Activated T-helper 1 cell treated with anti-CD3 and anti-CD28 coated beads, Interleukin-12 subunit alpha, Interleukin-12 subunit beta, Interleukin-2, Interleukin-4 antibody, amounts not matched to agents 30 ng/mL and 10 ng/mL and 1 ng/mL, durations not matched to agents 14 hours and 24 hours and 36 hours (primary cell): ENCODE measurements at regions not wholly inside any gene's neighbourhood (a gene's known extent, or its start where the extent isn't known, plus 50 kb on each side); places are given as distances from the start of the nearest gene placed in this dataset.

Experiments used
- DNase-seq: peaks from one replicate; pipeline ENCODE4 v3.0.0; 2021; ENCODE audit warnings: low spot score
- H3K27ac Mint-ChIP-seq: one replicate; pipeline ENCODE4 v1.8.0; 2021; ENCODE audit warnings: mild to moderate bottlenecking, mixed read lengths
- H3K27me3 Mint-ChIP-seq: one replicate; pipeline ENCODE4 v1.8.0; 2022; ENCODE audit warnings: mild to moderate bottlenecking, moderate library complexity, mixed read lengths; ENCODE audit not compliant: insufficient read depth
- H3K36me3 Mint-ChIP-seq: one replicate; pipeline ENCODE4 v1.8.0; 2021; ENCODE audit warnings: low read depth, mixed read lengths
- H3K4me1 Mint-ChIP-seq: one replicate; pipeline ENCODE4 v1.8.0; 2021; ENCODE audit warnings: low read depth, mixed read lengths
- H3K4me3 Mint-ChIP-seq: one replicate; pipeline ENCODE4 v1.8.0; 2021; ENCODE audit warnings: mild to moderate bottlenecking, moderate library complexity, mixed read lengths
- H3K9me3 Mint-ChIP-seq: one replicate; pipeline ENCODE4 v1.8.0; 2021; ENCODE audit warnings: mixed read lengths
- intact Hi-C: fragments of 100-400 bp; cut with micrococcal nuclease; formaldehyde crosslinking; loops from one replicate; pipeline ENCODE4 v1.15.1; 2024

DNA sequence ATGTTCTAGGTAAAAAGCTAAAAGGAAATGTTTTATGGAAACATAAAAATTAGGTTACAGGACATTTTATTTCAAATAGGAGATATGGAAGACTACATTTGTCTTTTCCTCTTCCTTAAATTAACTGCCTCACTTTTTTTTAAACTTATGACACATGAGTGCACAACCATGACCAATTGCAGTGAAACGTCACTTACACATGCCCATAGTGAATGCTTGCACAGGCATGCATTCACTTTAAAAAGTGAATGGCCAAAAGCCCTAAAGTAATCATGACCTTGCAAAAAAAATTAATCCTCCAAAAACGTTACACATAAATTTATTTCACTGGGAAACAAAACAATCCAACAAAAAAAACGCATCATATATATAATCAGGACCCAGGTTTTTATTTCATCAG is 343.2 kb upstream of the TMTC1 start:
- Mint-ChIP-seq H3K27me3 (no peaks in the 10 kb centered on the region), H3K9me3 (peaks cover 9% of the 10 kb centered on the region), H3K4me3 (no peak overlapping the region), H3K36me3 (no peaks in the 10 kb centered on the region), H3K27ac (no peak overlapping the region), H3K4me1 (no peaks in the 10 kb centered on the region)
- DNase-seq = no peak
- intact Hi-C loops = no loop called here

DNA sequence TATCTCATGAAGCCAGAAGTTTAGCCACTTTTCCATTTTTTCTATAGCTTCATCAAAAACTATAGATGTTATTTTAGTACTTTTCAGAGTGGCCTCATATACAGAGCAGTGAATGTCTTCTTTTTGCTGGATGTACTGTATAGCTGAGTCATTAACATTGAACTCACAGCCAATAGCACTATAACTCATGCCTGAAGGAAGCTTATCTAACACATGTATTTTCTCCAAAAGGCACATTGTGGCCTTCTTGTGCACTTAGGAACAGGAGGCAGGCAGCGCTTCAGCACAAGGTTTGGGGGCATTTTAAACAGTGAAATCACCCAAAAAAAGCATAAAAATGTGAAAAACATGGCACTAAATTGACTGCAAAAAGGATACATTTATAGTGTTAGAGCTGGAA is 336.8 kb upstream of the TMTC1 start:
- peaks cover 7% of the 10 kb centered on the region for H3K9me3 Mint-ChIP-seq

GRCh38 chr12:30117483-30117882 is 333.7 kb upstream of the TMTC1 start:
- intact Hi-C loops = no loop called here
- Mint-ChIP-seq H3K27ac (no peak overlapping the region), H3K36me3 (no peaks in the 10 kb centered on the region), H3K27me3 (no peaks in the 10 kb centered on the region), H3K4me3 (no peak overlapping the region), H3K9me3 (peaks cover 7% of the 10 kb centered on the region), H3K4me1 (no peaks in the 10 kb centered on the region)
- no peak for DNase-seq

More for the DNA sequence above, 336.8 kb upstream of the TMTC1 start:
- no peaks in the 10 kb centered on the region for H3K36me3 Mint-ChIP-seq
- no peak for DNase-seq
- H3K4me3 Mint-ChIP-seq = no peak overlapping the region
- H3K27me3 Mint-ChIP-seq = no peaks in the 10 kb centered on the region
- H3K27ac Mint-ChIP-seq = no peak overlapping the region
- no peaks in the 10 kb centered on the region for H3K4me1 Mint-ChIP-seq
- intact Hi-C loops = no loop called here

GRCh38 chr12:30111719-30112118 is 328.0 kb upstream of the TMTC1 start:
- Mint-ChIP-seq H3K9me3 (peaks cover 15% of the 10 kb centered on the region), H3K4me1 (no peaks in the 10 kb centered on the region), H3K27ac (no peak overlapping the region), H3K4me3 (no peak overlapping the region), H3K27me3 (no peaks in the 10 kb centered on the region), H3K36me3 (no peaks in the 10 kb centered on the region)
- intact Hi-C loops = no loop called here
- DNase-seq = no peak

GRCh38 chr12:30110958-30111586 is 327.3 kb upstream of the TMTC1 start:
- Mint-ChIP-seq H3K4me3 (no peak overlapping the region), H3K9me3 (peaks cover 15% of the 10 kb centered on the region), H3K36me3 (no peaks in the 10 kb centered on the region), H3K27ac (no peak overlapping the region), H3K4me1 (no peaks in the 10 kb centered on the region), H3K27me3 (no peaks in the 10 kb centered on the region)
- DNase-seq = no peak
- intact Hi-C loops = no loop called here

DNA sequence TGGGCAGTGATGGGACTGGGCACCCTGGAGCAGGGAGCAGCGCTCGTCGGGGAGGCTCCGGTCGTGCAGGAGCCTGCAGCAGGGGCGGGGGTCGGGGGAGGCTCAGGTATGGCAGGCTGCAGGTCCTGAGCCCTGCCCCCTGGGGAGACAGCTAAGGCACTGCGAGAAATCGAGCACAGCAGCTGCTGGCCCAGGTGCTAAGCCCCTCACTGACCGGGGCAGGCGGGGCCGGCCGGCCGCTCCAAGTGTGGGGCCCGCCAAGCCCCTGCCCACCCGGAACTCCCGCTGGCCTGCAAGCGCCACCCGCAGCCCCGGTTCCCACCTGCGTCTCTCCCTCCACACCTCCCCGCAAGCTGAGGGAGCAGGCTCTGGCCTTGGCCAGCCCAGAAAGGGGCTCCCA is 326.8 kb upstream of the TMTC1 start:
- Mint-ChIP-seq H3K27me3 (no peaks in the 10 kb centered on the region), H3K36me3 (no peaks in the 10 kb centered on the region), H3K9me3 (peaks cover 15% of the 10 kb centered on the region), H3K4me3 (no peak overlapping the region), H3K4me1 (no peaks in the 10 kb centered on the region), H3K27ac (no peak overlapping the region)
- intact Hi-C loops = no loop called here
- no peak for DNase-seq

DNA sequence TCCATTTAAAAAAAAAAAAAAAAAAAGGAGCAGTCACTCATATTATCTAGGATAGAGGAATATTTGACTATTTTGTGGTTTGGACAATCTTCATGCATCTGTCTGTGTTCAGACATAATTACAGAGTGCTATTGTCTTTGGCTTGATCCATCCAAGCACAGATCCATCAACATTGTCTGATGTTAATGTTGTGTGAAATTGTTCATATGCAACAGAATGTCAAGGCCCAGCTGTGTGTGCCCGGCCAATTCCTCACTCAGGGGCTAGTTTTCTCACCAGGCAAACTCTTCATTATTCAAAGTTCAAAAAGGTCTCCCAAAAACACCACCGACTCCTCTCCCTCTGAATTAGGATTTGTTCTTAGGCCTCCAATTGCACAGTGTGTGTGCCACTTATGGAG is 324.9 kb upstream of the TMTC1 start:
- no peaks in the 10 kb centered on the region for H3K27me3 Mint-ChIP-seq
- H3K9me3 Mint-ChIP-seq = peaks cover 15% of the 10 kb centered on the region
- intact Hi-C loops = no loop called here
- no peak for DNase-seq
- H3K36me3 Mint-ChIP-seq = no peaks in the 10 kb centered on the region
- no peak overlapping the region for H3K4me3 Mint-ChIP-seq
- no peak overlapping the region for H3K27ac Mint-ChIP-seq
- H3K4me1 Mint-ChIP-seq = no peaks in the 10 kb centered on the region

- Mint-ChIP-seq H3K36me3 (no peaks in the 10 kb centered on the region), H3K27me3 (no peaks in the 10 kb centered on the region), H3K9me3 (peaks cover 15% of the 10 kb centered on the region), H3K27ac (no peak overlapping the region), H3K4me1 (no peaks in the 10 kb centered on the region), H3K4me3 (no peak overlapping the region)
- intact Hi-C loops = no loop called here
- no peak for DNase-seq
These were observed 322.6 kb upstream of the TMTC1 start for GRCh38 chr12:30106204-30106965.

DNA sequence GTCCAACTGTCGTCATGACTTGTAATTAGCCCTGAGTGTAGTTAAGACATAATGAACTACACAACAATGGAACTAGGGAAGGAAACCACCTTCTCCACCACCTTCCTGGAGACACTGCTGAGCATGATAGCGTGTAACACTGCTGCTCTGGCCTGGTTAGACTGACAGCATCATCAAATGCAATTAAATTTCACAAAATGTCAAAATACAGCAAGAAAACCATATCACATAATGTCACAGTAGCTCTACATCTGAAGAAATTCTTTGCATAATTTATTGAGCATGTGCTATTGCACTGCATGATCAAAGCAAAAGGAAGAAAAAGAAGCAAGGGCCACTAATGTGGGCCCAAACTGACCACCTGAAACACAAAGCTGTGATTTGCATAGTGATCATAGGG is 321.8 kb upstream of the TMTC1 start:
- H3K9me3 Mint-ChIP-seq = peaks cover 11% of the 10 kb centered on the region
- no peaks in the 10 kb centered on the region for H3K36me3 Mint-ChIP-seq
- H3K4me1 Mint-ChIP-seq = no peaks in the 10 kb centered on the region
- H3K4me3 Mint-ChIP-seq = no peak overlapping the region
- DNase-seq = no peak
- intact Hi-C loops = no loop called here
- H3K27me3 Mint-ChIP-seq = no peaks in the 10 kb centered on the region
- H3K27ac Mint-ChIP-seq = no peak overlapping the region

DNA sequence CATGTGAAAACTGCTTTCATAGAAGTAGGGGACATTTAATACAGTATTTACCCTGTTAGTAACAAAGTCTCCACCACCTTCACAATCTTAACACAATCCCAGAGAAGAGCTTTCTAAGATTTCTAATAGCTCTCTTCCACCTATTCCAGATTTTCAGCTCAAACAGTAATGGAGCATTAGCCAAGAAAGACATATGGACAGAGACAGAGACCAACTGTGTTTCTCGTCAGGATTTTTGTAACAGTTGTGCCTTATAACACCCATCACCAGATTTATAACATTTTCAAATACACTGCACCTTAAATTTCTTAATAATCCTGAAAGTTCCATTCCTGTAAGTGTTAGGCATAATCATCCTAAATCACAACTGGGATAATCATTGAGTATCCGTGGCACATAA is 321.2 kb upstream of the TMTC1 start:
- Mint-ChIP-seq H3K4me1 (no peaks in the 10 kb centered on the region), H3K36me3 (no peaks in the 10 kb centered on the region), H3K27ac (no peak overlapping the region), H3K9me3 (peaks cover 11% of the 10 kb centered on the region), H3K4me3 (no peak overlapping the region), H3K27me3 (no peaks in the 10 kb centered on the region)
- no peak for DNase-seq
- intact Hi-C loops = no loop called here

DNA sequence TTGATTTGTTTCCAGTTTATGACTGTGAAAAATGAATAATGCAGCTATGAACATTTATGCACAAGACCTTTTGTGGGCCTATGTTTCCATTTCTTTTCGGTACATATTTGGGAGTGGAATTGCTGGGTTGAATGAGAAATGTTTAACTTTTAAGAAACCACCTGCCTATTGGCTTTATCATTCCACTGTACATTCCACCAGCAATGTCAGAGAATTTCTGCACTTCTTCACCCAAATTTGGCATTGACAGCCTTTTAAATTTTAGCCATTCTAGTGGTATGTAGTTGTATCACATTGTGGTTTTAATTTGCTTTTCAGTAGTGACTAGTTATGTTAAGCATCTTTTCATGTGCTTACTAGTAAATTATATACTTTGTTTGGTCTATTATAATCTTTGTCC is 317.0 kb upstream of the TMTC1 start:
- H3K27ac Mint-ChIP-seq = no peak overlapping the region
- no peaks in the 10 kb centered on the region for H3K9me3 Mint-ChIP-seq
- intact Hi-C loops = no loop called here
- H3K4me3 Mint-ChIP-seq = no peak overlapping the region
- no peaks in the 10 kb centered on the region for H3K4me1 Mint-ChIP-seq
- no peaks in the 10 kb centered on the region for H3K36me3 Mint-ChIP-seq
- no peak for DNase-seq
- no peaks in the 10 kb centered on the region for H3K27me3 Mint-ChIP-seq

DNA sequence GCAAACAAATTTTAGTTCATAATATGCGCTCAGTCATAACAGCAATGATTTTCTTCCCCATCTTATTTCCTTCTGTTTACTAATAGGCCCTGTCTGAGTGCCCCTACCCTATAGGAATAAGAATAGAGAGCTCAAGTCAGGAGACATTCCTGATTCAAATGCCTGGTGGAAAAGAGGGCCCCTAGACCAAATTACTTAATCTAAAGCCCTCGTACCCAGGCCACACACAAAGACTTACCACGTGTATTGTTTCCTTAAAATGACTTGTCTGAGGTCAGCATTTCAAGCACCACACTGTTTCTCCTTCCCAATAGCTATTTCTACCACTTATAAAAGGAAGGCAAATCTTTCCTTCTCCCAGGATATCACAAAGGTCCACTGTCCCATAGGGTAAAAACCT is 314.9 kb upstream of the TMTC1 start:
- H3K9me3 Mint-ChIP-seq = no peaks in the 10 kb centered on the region
- no peaks in the 10 kb centered on the region for H3K27me3 Mint-ChIP-seq
- no peaks in the 10 kb centered on the region for H3K4me1 Mint-ChIP-seq
- intact Hi-C loops = no loop called here
- no peak overlapping the region for H3K27ac Mint-ChIP-seq
- no peak overlapping the region for H3K4me3 Mint-ChIP-seq
- H3K36me3 Mint-ChIP-seq = no peaks in the 10 kb centered on the region
- no peak for DNase-seq

DNA sequence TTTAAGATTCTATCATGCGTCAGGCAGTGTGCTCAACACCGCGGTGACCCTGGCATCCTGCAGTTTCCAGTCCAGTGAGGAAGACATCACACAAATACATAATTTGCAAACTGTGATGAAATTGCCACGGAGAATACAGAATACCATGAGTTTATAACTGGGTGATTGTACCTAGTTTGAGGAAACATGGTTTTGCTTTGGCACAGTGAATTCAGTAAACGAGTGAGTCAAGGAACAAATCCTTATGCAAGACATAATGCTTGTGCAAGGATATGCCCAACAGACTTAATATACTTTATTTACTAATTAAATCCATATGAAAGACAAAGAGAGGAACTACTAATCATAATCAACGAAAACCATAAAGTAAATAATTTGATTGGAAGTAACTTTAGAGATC is 311.8 kb upstream of the TMTC1 start:
- H3K27ac Mint-ChIP-seq = no peak overlapping the region

More for the DNA sequence above, 311.8 kb upstream of the TMTC1 start:
- Mint-ChIP-seq H3K4me3 (no peak overlapping the region), H3K9me3 (no peaks in the 10 kb centered on the region), H3K36me3 (no peaks in the 10 kb centered on the region), H3K4me1 (no peaks in the 10 kb centered on the region), H3K27me3 (no peaks in the 10 kb centered on the region)
- DNase-seq = no peak
- intact Hi-C loops = no loop called here
